ENCODE measurements at regions not wholly inside any gene's neighbourhood (a gene's known extent, or its start where the extent isn't known, plus 50 kb on each side); places are given as distances from the start of the nearest gene placed in this dataset.
"Not testable (repeated sequence)": the region's sequence is repeated elsewhere in the genome, so short reads cannot be mapped to it uniquely, and the experiment has no call there.

DNA sequence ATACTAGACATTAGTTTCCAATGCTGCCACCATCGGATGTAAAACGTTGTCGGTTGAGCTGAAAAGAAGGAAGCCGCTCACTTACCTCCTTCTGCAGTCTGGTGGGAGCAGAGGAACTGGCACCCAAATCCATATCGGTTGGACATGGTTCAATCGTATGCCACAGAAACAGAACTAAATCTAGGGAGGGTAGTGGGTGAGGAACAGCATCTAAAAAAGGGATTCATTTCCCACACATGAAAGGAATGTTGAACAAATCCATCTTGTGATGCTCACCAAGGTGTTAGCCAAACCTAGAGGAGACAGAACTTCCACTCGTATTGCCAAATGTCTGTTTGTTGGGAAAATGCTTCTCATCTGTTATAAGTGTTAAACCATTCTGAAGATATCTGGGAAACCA lies 532.7 kb downstream of the NLGN4X start:
- DNase-seq: no peak

DNA sequence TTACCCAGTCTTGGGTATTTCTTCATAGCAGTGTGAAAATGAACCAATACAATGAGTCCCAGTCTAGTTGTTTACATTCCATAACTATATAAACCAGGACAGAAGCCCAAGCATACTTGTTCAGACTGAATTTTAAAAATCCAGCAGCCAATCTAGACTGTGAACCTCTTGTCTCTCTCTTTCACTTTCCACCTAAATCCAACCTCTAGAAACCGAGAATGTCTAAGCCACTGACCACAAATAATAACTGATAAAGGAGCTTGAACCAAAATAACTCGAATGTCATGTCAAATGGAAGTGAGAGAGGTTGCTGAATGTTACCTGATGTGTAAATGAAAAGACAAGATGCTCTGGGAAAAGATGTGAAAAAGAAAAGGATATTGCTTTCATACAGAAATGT lies 544.7 kb downstream of the NLGN4X start:
- DNase-seq: no peak

DNA sequence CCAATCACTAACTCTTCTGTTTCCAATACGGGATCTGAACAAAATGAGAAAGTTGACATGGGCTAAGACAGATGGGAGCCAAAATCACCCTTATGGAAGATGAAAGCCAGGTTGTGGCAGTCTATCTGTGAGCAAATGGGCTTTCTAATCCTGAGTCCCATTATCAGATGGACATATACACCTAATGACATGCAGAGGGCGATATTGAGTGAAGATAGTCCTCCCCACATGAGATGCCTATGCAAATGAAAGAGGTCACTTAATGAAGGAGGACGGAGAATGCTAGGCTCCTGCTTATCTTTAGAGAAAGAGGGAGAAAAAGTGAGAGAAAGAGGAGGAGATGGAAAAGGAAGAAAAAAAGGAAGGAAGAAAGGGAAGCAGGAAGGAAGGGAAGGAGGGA lies 547.5 kb downstream of the NLGN4X start:
- no peak for DNase-seq

GRCh38 chrX:5674036-5674435 lies 554.6 kb downstream of the NLGN4X start:
- no peak for DNase-seq

GRCh38 chrX:5672099-5672498 lies 556.6 kb downstream of the NLGN4X start:
- no peak for DNase-seq

DNA sequence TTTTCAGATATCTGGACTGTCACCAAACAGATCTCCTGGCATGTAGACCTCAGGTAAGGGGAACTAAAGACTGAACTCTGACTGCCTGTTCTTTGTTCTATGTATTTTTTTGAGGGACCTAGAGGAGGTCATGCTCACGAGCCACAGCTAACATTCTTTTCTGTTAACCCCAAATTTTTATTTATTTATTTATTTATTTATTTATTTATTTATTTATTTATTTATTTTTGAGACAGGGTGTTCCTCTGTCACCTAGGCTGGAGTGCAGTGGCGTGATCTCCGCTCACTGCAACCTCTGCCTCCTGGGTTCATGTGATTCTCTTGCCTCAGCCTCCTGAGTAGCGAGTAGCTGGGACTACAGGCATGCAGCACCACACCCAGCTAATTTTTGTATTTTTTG lies 562.0 kb downstream of the NLGN4X start:
- DNase-seq: not testable (repeated sequence)

DNA sequence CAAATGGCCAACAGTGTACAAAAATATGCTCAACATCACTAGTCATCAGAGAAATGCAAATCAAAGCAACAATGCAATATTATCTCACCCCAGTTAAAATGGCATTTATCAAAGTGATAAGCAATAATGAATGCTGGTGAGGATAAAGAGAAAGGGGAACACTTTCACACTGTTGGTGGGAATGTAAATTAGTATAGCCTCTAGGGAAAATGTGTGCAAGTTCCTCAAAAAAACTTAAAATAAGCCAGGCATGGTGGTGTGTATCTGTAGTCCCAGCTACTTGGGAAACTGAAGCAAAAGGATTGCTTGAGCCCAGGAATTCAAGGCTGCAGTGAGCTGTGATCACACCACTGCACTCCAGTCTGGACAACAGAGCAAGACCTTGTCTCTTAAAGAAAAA lies 572.1 kb downstream of the NLGN4X start:
- no peak for DNase-seq

DNA sequence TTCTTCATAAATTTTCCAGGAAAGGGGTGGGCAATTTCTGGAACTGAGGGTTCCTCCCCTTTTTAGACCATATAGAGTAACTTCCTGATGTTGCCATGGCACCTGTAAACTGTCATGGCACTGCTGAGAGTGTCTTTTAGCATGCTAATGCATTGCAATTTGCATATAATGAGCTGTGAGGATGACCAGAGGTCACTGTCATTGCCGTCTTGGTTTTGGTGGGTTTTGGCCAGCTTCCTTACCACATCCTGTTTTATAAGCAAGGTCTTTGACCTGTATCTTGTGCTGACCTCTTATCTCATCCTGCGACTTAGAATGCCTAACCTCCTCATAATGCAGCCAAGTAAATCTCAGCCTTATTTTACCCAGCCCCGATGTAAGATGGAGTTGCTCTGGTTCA lies 577.8 kb downstream of the NLGN4X start:
- no peak for DNase-seq

GRCh38 chrX:5648941-5649568 lies 579.6 kb downstream of the NLGN4X start:
- no peak for DNase-seq

DNA sequence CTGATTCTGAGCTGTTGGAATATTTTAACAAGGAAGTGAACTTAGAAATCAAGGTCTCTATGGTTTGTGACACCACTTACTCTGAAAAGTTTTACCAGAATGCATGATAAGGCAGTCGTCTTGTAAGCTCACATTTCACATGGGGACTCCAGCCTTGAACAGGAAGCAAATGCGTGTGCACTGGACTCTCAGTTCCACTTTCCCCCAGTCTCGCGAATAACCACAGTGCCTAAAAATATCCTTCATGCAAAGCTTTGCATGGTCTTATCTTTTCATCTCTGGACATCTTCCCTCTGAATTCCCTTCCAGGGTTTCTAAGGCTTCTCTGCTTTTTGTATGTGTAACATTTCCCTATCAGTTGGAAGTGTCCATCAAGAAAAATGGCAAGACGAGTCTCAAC lies 581.8 kb downstream of the NLGN4X start:
- peak; percentile 12 for DNase-seq

- no peak for DNase-seq
Observed at GRCh38 chrX:5644776-5645175, 583.9 kb downstream of the NLGN4X start.

GRCh38 chrX:5640071-5640470 lies 588.6 kb downstream of the NLGN4X start:
- no peak for DNase-seq

GRCh38 chrX:5638572-5638971 lies 590.1 kb downstream of the NLGN4X start:
- no peak for DNase-seq

DNA sequence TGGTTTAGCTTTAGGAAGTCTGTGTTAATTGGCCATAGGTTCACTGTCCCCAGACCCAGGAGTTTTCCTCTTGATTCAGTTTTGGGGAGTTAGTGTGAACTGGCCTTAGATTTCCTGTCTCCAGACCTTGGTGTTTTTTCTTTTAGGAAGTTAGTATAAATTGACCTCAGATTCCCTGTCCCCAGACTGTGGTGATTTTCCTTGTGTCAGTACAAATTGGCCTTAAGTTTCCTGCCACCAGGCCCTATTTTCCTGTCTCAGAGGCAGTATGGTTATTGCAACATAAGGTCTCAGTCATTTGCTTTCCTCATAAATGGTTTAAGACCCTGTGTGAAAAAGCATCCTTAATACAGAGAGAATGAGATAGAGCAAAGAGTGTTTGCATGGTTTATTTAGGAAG lies 595.8 kb downstream of the NLGN4X start:
- no peak for DNase-seq

- DNase-seq: no peak
Observed at GRCh38 chrX:5632061-5632614, 596.5 kb downstream of the NLGN4X start.

- DNase-seq: no peak
Observed at GRCh38 chrX:5617666-5618065, 611.0 kb downstream of the NLGN4X start.

DNA sequence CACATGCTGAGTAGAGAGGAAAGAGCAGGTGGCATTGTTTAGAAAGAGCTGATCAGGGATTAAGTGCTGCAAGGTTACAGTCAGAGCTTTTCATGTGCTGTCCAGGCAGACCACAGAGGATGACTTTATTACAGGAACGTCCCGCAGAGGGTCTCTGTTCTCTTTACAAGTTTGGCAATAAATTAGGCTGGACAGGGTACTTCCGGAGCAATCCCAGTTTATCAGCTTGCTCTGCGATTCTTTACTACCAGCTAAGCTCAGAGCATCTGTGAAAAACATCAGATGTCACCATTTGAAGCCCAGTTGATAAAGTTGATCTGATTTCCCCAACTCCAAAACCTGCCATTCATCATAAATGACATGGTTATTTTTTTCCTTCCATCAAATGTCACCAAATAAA lies 633.1 kb downstream of the NLGN4X start:
- no peak for DNase-seq

GRCh38 chrX:5586726-5587125 lies 641.9 kb downstream of the NLGN4X start:
- DNase-seq: no peak

- no peak for DNase-seq
Observed at GRCh38 chrX:5575407-5575806, 653.3 kb downstream of the NLGN4X start.

- no peak for DNase-seq
Observed at GRCh38 chrX:5568934-5569333, 659.7 kb downstream of the NLGN4X start.

GRCh38 chrX:5559386-5559785 lies 669.3 kb downstream of the NLGN4X start:
- DNase-seq: no peak

GRCh38 chrX:5549512-5549911 lies 679.2 kb downstream of the NLGN4X start:
- peak; percentile 0 for DNase-seq

DNA sequence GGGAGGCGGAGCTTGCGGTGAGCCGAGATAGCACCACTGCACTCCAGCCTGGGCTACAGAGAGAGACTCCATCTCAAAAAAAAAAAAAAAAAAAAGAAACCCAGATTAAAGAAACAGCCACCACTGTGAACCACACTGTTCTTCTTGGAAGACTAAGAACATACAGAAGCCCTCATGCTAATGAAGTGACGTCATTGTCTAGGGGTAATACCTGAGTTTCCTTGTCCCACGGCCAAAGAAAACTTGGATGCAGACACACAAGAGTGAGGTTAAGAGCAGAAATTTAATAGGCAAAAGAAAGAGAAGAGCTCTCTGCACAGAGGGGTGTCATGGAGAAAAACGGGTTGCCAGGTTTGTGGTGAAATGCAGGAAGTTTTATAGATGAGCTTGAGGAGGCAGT lies 691.6 kb downstream of the NLGN4X start:
- no peak for DNase-seq

DNA sequence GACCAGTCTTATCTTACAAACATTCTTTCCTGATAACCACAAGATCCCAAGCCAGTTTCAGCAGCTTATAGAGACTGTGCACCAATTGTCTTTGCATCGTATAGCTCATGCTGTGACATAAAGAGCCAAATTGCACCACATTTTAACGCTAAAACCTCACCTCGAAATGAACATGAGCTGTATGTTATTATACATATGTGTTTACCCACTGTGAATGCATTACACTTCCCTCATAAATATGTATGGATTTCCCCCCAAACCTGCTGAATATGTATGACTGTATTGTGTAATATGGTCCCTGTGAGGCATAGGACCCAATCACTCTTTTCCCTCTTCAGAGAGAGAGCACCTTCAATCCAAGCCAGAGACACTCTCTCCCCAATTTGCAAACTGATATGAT lies 692.4 kb downstream of the NLGN4X start:
- no peak for DNase-seq

- DNase-seq: no peak
Observed at GRCh38 chrX:5528057-5528456, 700.6 kb downstream of the NLGN4X start.
